ENCODE measurements at regions not wholly inside any gene's neighbourhood (a gene's known extent, or its start where the extent isn't known, plus 50 kb on each side); places are given as distances from the start of the nearest gene placed in this dataset.

DNA sequence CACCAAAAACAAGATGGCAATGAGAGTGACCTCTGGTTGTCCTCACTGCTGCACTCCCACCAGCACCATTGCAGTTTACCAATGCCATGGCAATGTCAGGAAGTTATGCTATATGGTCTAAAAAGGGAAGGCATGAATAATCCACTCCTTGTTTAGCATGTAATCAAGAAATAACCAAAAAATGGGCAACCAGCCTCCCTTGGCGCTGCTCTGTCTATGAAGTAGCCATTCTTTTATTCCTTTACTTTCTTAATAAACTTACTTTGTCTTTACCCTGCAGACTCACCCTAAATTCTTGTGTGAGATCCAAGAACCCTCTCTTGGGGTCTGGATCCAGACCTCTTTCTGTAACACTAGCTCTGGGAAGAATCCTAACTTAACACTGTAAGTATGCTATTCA is 127.4 kb upstream of the IFNE start:
- Histone ChIP-seq H3K27ac (no peak overlapping the region), H3K4me1 (no peaks in the 10 kb centered on the region), H3K27me3 (ENCODE audit: insufficient read depth in 3 of 3, low read length in 2 of 3) (no peaks in the 10 kb centered on the region), H3K9me3 (no peaks in the 10 kb centered on the region), H3K4me3 (no peak overlapping the region), H3K36me3 (ENCODE audit: insufficient read depth in 1 of 2, low read depth in 1 of 2) (no peaks in the 10 kb centered on the region)
- ATAC-seq (no peak), DNase-seq (no peak)
- intact Hi-C loops (cut with DNase I), result no loop called here
- 68 to 79% (median 70%) methylated on average over 1 of the region's 1 CpG for whole genome bisulfite sequencing, 3 donors
- TF ChIP-seq, protein P1, sequence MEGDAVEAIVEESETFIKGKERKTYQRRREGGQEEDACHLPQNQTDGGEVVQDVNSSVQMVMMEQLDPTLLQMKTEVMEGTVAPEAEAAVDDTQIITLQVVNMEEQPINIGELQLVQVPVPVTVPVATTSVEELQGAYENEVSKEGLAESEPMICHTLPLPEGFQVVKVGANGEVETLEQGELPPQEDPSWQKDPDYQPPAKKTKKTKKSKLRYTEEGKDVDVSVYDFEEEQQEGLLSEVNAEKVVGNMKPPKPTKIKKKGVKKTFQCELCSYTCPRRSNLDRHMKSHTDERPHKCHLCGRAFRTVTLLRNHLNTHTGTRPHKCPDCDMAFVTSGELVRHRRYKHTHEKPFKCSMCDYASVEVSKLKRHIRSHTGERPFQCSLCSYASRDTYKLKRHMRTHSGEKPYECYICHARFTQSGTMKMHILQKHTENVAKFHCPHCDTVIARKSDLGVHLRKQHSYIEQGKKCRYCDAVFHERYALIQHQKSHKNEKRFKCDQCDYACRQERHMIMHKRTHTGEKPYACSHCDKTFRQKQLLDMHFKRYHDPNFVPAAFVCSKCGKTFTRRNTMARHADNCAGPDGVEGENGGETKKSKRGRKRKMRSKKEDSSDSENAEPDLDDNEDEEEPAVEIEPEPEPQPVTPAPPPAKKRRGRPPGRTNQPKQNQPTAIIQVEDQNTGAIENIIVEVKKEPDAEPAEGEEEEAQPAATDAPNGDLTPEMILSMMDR (IDR thresholded peaks at IDR 0.05), result no peak

DNA sequence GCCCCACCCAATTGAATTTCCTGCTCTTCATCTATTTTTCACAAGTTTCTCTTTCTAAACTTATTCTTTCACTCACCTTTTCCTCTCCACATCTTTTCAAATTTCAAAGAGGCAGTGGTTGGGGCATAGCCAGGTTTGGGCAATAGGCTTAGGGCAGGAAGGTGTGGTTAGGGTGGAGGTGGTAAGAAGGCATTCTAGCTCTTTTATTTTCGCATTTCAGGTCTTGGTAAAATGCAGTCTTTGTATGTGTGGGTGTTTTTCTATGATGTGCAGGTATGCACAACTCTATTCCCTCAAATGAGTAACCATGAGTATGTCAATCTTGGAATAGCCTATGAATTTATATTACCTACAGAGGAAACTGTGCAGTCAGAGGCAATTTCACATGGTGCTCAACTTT is 129.8 kb upstream of the IFNE start:
- DNase-seq, result no peak
- no peak overlapping the region for H3K4me3 ChIP-seq

DNA sequence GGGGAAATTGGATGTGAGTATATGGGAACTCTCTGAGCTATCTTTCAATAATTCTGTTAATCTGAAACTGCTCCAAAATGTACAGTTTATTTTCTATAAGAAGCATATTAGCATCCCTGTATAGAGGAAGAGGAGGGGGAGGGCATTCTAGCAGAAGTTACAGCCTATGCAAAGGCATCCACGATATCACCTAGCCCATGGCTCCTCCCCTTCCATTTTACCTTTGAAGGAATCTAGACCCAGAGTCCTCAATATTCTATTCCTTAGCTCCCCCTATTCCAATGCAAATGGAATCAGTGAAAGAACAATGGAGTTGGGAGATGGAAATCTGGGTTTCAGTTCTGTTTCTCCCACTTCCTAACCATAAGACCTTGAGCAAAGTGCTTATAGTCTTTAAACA is 132.9 kb upstream of the IFNE start:
- TF ChIP-seq, protein P1 (IDR thresholded peaks at IDR 0.05), result no peak
- H3K9me3 ChIP-seq, result no peaks in the 10 kb centered on the region
- no peak for DNase-seq
- ATAC-seq, result no peak
- no peak overlapping the region for H3K4me3 ChIP-seq
- no peaks in the 10 kb centered on the region for H3K4me1 ChIP-seq
- intact Hi-C loops (cut with DNase I), result no loop called here
- H3K36me3 ChIP-seq (ENCODE audit: insufficient read depth in 1 of 2, low read depth in 1 of 2), result no peaks in the 10 kb centered on the region
- H3K27ac ChIP-seq, result no peak overlapping the region
- whole genome bisulfite sequencing, 3 donors, result 32 to 55% (median 36%) methylated on average over 1 of the region's 1 CpG
- no peaks in the 10 kb centered on the region for H3K27me3 ChIP-seq (ENCODE audit: insufficient read depth in 3 of 3, low read length in 2 of 3)

More for the DNA sequence above, 129.8 kb upstream of the IFNE start:
- no peaks in the 10 kb centered on the region for H3K36me3 ChIP-seq (ENCODE audit: insufficient read depth in 1 of 2, low read depth in 1 of 2)
- H3K4me1 ChIP-seq, result no peaks in the 10 kb centered on the region
- intact Hi-C loops (cut with DNase I), result no loop called here
- TF ChIP-seq, protein P1 (IDR thresholded peaks at IDR 0.05), result no peak
- H3K9me3 ChIP-seq, result no peaks in the 10 kb centered on the region
- 67 to 78% (median 71%) methylated on average over 1 of the region's 1 CpG for WGBS, 3 donors
- H3K27me3 ChIP-seq (ENCODE audit: insufficient read depth in 3 of 3, low read length in 2 of 3), result no peaks in the 10 kb centered on the region
- H3K27ac ChIP-seq, result no peak overlapping the region
- no peak for ATAC-seq

DNA sequence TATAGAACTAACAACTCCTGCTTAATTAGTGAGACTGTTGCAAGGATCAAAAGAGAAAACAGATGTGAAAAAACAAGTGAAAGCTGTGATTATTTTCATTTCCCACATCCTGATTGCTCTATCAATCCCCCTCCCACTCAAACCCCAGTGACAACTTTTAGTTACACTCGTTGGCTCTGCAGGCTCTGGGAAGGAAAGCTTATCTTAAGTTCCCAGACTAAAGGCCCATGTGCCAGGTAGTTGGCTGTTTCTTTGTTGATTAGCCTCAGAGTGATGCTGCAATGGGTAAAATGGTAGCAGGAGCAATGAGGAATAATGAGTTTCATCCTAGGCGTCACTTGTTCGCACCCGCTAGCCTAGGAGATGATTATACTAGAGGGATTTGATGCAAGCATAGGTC is 133.3 kb upstream of the IFNE start:
- no peaks in the 10 kb centered on the region for H3K27me3 ChIP-seq (ENCODE audit: insufficient read depth in 3 of 3, low read length in 2 of 3)
- no peak overlapping the region for H3K4me3 ChIP-seq
- H3K4me1 ChIP-seq, result no peaks in the 10 kb centered on the region
- TF ChIP-seq, protein P1 (IDR thresholded peaks at IDR 0.05), result no peak
- 73 to 74% (median 74%) methylated on average over 4 of the region's 4 CpGs for WGBS, 3 donors
- no peaks in the 10 kb centered on the region for H3K36me3 ChIP-seq (ENCODE audit: insufficient read depth in 1 of 2, low read depth in 1 of 2)
- ATAC-seq (no peak), DNase-seq (no peak)
- no peak overlapping the region for H3K27ac ChIP-seq
- intact Hi-C loops (cut with DNase I), result no loop called here
- H3K9me3 ChIP-seq, result no peaks in the 10 kb centered on the region

DNA sequence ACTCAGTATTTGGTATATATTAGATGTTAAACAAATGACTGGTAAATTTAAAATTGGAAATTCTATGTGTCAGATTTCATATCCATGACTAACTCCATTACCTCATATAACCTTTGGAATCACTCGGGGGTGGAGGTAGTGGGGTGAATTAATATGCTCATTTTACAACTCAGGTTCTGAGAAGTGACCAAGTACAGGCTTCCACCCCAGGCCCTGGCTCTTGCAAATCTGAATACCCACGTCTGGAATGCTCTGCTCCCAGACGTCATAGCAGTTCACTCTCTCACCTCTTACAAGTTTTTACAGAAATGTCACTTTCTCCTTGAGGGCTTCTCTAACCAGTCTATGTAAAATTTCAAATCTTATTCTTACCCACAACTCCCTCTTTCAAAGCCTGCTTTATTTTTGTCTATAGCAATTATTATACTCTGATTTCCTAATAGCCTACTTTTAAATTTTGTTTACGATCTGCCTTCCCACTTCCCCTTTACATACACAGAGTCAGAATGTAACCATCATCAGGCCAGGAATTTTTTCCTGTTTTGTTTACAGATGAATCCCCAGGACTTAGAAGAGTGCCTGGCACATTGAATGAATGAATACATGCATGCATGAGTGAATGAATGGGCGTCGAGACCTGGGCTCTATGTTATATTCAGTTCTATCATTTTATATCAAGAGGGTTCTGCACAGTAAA is 134.1 kb upstream of the IFNE start:
- intact Hi-C loops (cut with DNase I), result no loop called here
- TF ChIP-seq, protein P1 (IDR thresholded peaks at IDR 0.05), result no peak
- no peaks in the 10 kb centered on the region for H3K9me3 ChIP-seq
- WGBS, 3 donors, result 59 to 65% (median 59%) methylated on average over 6 of the region's 6 CpGs
- H3K27me3 ChIP-seq (ENCODE audit: insufficient read depth in 3 of 3, low read length in 2 of 3), result no peaks in the 10 kb centered on the region
- H3K4me3 ChIP-seq, result no peak overlapping the region
- DNase-seq, result no peak
- no peaks in the 10 kb centered on the region for H3K4me1 ChIP-seq
- H3K36me3 ChIP-seq (ENCODE audit: insufficient read depth in 1 of 2, low read depth in 1 of 2), result no peaks in the 10 kb centered on the region
- H3K27ac ChIP-seq, result no peak overlapping the region
- no peak for ATAC-seq
